Testis (tissue), 2 donors: ENCODE measurements at regions not wholly inside any gene's neighbourhood (a gene's known extent, or its start where the extent isn't known, plus 50 kb on each side); places are given as distances from the start of the nearest gene placed in this dataset.

ENCODE experiments used
- POLR2A ChIP-seq: fragments of 450-650 bp; IDR thresholded peaks from one replicate; pipeline ENCODE4 v1.6.1; 2017; ENCODE audit warnings: antibody characterized with exemption, mild to moderate bottlenecking, moderate library complexity
- TF ChIP-seq, protein P1 (sequence below), 3 experiments: fragments of 450-650 bp in 2 of 3; fragments of 200-600 bp in 1 of 3; sonication (generic) in 1 of 3; IDR thresholded peaks; one replicate each; pipeline ENCODE4 v1.5.1; 2016 to 2019; ENCODE audit warnings: antibody characterized with exemption in 3 of 3, mild to moderate bottlenecking in 2 of 3, moderate library complexity in 1 of 3

DNA sequence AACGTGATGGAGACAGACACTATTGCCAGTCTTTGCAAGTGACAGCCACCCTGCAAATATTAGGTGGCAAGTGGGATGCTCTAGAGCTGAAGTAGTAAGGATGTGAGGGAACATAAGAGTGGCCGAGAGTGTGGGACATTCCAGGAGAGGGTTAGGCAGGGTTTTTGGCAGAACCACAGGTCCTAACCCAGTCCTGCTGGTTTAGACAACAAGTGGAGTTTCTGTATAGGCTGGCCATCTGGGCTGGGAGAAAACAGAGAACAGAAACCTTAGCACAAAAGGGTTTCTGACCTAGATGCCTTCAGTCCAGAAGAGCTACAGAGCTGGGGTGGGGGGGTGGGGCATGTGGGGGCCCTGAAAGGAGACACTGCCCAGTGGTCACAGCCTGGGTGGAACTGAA is 107.4 kb downstream of the TMEM174 start:
- TF ChIP-seq, protein P1, sequence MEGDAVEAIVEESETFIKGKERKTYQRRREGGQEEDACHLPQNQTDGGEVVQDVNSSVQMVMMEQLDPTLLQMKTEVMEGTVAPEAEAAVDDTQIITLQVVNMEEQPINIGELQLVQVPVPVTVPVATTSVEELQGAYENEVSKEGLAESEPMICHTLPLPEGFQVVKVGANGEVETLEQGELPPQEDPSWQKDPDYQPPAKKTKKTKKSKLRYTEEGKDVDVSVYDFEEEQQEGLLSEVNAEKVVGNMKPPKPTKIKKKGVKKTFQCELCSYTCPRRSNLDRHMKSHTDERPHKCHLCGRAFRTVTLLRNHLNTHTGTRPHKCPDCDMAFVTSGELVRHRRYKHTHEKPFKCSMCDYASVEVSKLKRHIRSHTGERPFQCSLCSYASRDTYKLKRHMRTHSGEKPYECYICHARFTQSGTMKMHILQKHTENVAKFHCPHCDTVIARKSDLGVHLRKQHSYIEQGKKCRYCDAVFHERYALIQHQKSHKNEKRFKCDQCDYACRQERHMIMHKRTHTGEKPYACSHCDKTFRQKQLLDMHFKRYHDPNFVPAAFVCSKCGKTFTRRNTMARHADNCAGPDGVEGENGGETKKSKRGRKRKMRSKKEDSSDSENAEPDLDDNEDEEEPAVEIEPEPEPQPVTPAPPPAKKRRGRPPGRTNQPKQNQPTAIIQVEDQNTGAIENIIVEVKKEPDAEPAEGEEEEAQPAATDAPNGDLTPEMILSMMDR (IDR thresholded peaks at IDR 0.05): no peak
- TF ChIP-seq POLR2A: no peak
